Osteocyte (in vitro differentiated cells): ENCODE measurements at regions not wholly inside any gene's neighbourhood (a gene's known extent, or its start where the extent isn't known, plus 50 kb on each side); places are given as distances from the start of the nearest gene placed in this dataset.

Source experiments
- DNase-seq: peaks from one replicate; pipeline ENCODE4 v3.0.0; 2021; ENCODE audit warnings: mixed read lengths; ENCODE audit not compliant: unreplicated experiment; ENCODE audit errors: extremely low spot score
- H3K27ac Mint-ChIP-seq: one replicate; pipeline ENCODE4 v1.8.0; 2021; ENCODE audit warnings: mild to moderate bottlenecking, mixed read lengths; ENCODE audit not compliant: unreplicated experiment
- H3K27me3 Mint-ChIP-seq: one replicate; pipeline ENCODE4 v1.8.0; 2021; ENCODE audit warnings: mixed read lengths; ENCODE audit not compliant: unreplicated experiment
- H3K36me3 Mint-ChIP-seq: one replicate; pipeline ENCODE4 v1.8.0; 2021; ENCODE audit warnings: mixed read lengths; ENCODE audit not compliant: unreplicated experiment
- H3K4me1 Mint-ChIP-seq: one replicate; pipeline ENCODE4 v1.8.0; 2021; ENCODE audit warnings: mixed read lengths; ENCODE audit not compliant: unreplicated experiment
- H3K4me3 Mint-ChIP-seq: one replicate; pipeline ENCODE4 v1.8.0; 2021; ENCODE audit warnings: mild to moderate bottlenecking, moderate library complexity, mixed read lengths; ENCODE audit not compliant: unreplicated experiment
- H3K9me3 Mint-ChIP-seq: one replicate; pipeline ENCODE4 v1.8.0; 2021; ENCODE audit warnings: mixed read lengths; ENCODE audit not compliant: unreplicated experiment
- TF ChIP-seq, protein P1 (sequence below): fragments of 200-600 bp; sonication (generic); IDR thresholded peaks from 2 replicates; pipeline ENCODE4 v1.5.0; 2021; ENCODE audit warnings: antibody characterized with exemption, mild to moderate bottlenecking, moderate library complexity

DNA sequence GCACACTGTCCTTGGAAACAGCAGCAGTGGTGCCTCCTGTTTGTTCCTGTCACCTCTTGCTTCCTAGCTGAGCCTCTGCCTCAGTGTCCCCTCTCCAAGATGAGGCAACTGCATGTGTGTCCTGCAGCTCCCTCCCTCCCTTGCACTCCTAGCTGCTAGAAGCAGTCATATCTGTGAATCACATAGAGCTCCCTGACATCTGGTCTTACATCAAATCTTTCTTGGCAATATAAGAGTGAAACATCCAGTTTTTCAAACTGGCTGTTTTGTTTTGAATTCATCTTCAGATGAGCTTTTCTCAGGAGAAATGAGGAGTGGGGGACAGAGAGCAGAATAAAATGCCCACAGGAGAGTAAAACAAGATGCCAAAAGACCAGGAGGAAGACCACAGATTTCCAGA, 103.7 kb downstream of the VCPKMT start:
- Mint-ChIP-seq H3K4me1 (peaks cover 11% of the 10 kb centered on the region), H3K27me3 (no peaks in the 10 kb centered on the region), H3K4me3 (no peak overlapping the region), H3K9me3 (no peaks in the 10 kb centered on the region), H3K27ac (no peak overlapping the region), H3K36me3 (no peaks in the 10 kb centered on the region)
- DNase-seq = no peak
- TF ChIP-seq, protein P1, sequence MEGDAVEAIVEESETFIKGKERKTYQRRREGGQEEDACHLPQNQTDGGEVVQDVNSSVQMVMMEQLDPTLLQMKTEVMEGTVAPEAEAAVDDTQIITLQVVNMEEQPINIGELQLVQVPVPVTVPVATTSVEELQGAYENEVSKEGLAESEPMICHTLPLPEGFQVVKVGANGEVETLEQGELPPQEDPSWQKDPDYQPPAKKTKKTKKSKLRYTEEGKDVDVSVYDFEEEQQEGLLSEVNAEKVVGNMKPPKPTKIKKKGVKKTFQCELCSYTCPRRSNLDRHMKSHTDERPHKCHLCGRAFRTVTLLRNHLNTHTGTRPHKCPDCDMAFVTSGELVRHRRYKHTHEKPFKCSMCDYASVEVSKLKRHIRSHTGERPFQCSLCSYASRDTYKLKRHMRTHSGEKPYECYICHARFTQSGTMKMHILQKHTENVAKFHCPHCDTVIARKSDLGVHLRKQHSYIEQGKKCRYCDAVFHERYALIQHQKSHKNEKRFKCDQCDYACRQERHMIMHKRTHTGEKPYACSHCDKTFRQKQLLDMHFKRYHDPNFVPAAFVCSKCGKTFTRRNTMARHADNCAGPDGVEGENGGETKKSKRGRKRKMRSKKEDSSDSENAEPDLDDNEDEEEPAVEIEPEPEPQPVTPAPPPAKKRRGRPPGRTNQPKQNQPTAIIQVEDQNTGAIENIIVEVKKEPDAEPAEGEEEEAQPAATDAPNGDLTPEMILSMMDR = no peak

DNA sequence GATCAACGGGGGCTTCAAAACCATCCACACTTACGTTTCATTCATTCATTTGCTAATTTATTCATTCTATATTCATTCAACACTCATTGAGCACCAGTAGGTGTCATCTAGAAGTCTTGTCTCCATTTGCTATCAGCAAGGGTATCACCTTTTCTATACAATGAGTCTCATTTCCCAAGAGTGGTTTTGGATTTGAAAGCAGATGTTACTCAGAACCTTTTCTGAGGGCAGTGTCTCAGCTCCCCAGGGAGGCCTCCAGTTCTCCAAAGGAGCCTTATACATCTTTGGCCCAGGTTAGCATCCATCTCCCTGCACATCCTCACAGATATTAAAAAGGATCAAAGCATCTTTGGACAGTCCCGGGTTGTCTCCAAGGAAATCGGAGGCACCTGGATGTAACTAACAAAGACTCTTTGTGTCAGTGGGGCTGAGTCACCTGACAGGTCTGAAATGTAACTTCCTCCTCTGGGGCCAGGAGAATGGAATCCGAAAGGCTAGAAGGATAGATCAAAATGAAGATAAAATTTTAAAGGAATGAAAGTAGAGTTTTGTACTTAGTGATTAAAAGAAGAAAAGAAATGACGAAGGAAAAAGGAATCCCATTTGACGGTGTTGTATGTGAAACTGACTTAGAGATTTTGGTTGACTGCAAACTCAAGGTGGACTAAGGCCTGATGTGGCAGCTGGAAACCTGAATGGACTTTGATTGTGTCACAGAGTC, 103.0 kb downstream of the VCPKMT start:
- H3K27ac Mint-ChIP-seq = no peak overlapping the region
- peaks cover 18% of the 10 kb centered on the region for H3K4me1 Mint-ChIP-seq
- no peaks in the 10 kb centered on the region for H3K27me3 Mint-ChIP-seq
- no peaks in the 10 kb centered on the region for H3K36me3 Mint-ChIP-seq
- TF ChIP-seq, protein P1 = no peak
- no peaks in the 10 kb centered on the region for H3K9me3 Mint-ChIP-seq
- DNase-seq = no peak
- no peak overlapping the region for H3K4me3 Mint-ChIP-seq

DNA sequence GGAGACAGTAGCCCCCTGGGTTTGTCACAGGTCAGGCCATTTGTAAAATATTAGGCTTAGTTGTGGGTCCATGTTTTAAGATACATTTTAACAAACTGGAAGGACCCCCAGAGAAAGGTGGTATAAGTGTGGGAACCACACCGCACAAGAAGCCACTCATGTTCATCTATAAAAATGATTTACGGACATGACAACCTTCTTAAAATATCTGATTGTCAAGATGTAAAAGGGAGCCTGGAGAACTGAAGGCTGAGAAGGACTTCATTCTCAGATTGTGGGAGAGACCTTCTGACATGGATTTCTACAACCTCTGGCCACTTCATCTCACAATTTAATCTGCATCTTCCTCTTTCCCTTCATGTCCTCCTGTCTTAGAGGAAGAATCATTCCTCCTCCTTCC, 102.4 kb downstream of the VCPKMT start:
- TF ChIP-seq, protein P1 = no peak
- peaks cover 21% of the 10 kb centered on the region for H3K4me1 Mint-ChIP-seq
- DNase-seq = no peak
- no peaks in the 10 kb centered on the region for H3K27me3 Mint-ChIP-seq
- H3K27ac Mint-ChIP-seq = no peak overlapping the region
- no peaks in the 10 kb centered on the region for H3K9me3 Mint-ChIP-seq
- H3K36me3 Mint-ChIP-seq = no peaks in the 10 kb centered on the region
- no peak overlapping the region for H3K4me3 Mint-ChIP-seq

DNA sequence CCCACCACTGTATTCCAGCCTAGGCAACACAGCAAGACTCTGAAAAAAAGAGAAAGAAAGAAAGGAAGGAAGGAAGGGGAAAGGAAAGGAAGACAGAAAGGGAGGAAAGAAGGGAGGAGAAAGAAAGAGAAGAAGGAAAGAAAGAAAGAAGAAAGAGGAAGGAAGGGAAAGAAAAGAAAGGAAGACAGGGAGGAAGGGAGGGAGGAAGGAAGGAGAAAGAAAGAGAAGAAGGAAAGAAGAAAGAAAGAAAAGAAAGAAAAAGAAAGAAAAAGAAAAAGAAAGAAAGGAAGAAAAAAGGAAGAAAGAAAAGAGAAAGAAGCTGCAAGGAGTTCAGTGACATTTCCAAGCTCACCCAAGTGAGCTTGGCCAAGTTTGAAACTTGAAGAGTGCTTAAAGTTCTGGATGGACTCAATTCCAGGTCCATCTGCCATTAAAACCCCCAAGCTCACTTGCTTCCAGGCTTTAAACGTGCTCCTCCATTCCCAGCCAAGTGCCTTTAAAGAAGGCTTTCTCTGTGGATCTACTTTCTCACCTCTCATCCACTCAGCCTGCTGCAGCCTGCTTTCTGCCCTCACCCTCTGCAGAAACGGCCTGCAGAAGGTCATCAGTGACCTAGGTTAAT, 101.5 kb downstream of the VCPKMT start:
- H3K4me1 Mint-ChIP-seq = peaks cover 28% of the 10 kb centered on the region
- peaks cover under 1% of the 10 kb centered on the region for H3K9me3 Mint-ChIP-seq
- no peaks in the 10 kb centered on the region for H3K36me3 Mint-ChIP-seq
- H3K27ac Mint-ChIP-seq = no peak overlapping the region
- no peaks in the 10 kb centered on the region for H3K27me3 Mint-ChIP-seq
- TF ChIP-seq, protein P1 = no peak
- DNase-seq = no peak
- no peak overlapping the region for H3K4me3 Mint-ChIP-seq

DNA sequence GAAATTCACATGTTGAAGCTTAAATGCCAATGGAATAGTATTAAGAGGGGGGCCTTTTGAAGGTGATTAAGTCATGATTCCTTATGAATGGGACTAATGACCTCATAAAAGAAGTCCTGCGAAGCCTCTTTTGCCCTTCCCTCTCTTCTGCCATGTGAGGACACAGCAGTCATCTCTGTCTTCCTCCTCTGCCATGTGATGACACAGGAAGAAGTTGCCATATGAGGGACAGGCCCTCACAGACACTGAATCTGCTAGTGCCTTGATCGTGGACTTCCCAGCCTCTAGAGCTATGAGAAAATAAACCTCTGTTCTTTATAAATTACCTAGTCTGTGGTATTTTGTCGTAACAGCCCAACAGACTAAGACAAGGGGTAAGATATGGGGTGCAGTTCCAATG, 100.7 kb downstream of the VCPKMT start:
- Mint-ChIP-seq H3K4me1 (peaks cover 31% of the 10 kb centered on the region), H3K36me3 (no peaks in the 10 kb centered on the region), H3K4me3 (no peak overlapping the region), H3K27ac (no peak overlapping the region), H3K27me3 (no peaks in the 10 kb centered on the region), H3K9me3 (peaks cover 6% of the 10 kb centered on the region)
- TF ChIP-seq, protein P1 = no peak
- DNase-seq = no peak
